MCF 10A (cell line): ENCODE measurements at regions not wholly inside any gene's neighbourhood (a gene's known extent, or its start where the extent isn't known, plus 50 kb on each side); places are given as distances from the start of the nearest gene placed in this dataset.

ENCODE experiments used
- BruUV-seq: library from RNA; stranded (reverse); fragments of 400-500 nt; replicated peaks from 2 replicates; lab custom pipeline; 2021; lab: Mats Ljungman, UMichigan
- CTCF ChIA-PET: fragments of 300-600 bp; sonication (Branson Sonifier 250); formaldehyde crosslinking; extraction: SDS; loops from one replicate; lab custom pipeline; 2021; ENCODE audit warnings: antibody characterized with exemption, inconsistent platforms; lab: Yijun Ruan, JAX
- POLR2A ChIA-PET: fragments of 300-600, 350-650 bp; sonication (Branson Sonifier 250); formaldehyde crosslinking; extraction: SDS; loops from one replicate; lab custom pipeline; 2020; ENCODE audit warnings: antibody characterized with exemption, inconsistent platforms; lab: Yijun Ruan, JAX
- DNase-seq: peaks from one replicate; pipeline ENCODE4 v3.0.0-alpha.2; 2018; ENCODE audit not compliant: unreplicated experiment
- H3K27ac Mint-ChIP-seq: one replicate; pipeline ENCODE4 v1.8.0; 2022; ENCODE audit warnings: mild to moderate bottlenecking, low read depth, mixed read lengths; ENCODE audit not compliant: unreplicated experiment
- H3K27me3 Mint-ChIP-seq: one replicate; pipeline ENCODE4 v1.8.0; 2022; ENCODE audit warnings: mixed read lengths; ENCODE audit not compliant: insufficient read depth, unreplicated experiment
- H3K36me3 Mint-ChIP-seq: one replicate; pipeline ENCODE4 v1.8.0; 2022; ENCODE audit warnings: mild to moderate bottlenecking, moderate library complexity, mixed read lengths; ENCODE audit not compliant: insufficient read depth, unreplicated experiment
- H3K4me1 Mint-ChIP-seq: one replicate; pipeline ENCODE4 v1.8.0; 2022; ENCODE audit warnings: mixed read lengths; ENCODE audit not compliant: insufficient read depth, unreplicated experiment
- H3K4me3 Mint-ChIP-seq: one replicate; pipeline ENCODE4 v1.8.0; 2022; ENCODE audit warnings: mild to moderate bottlenecking, moderate library complexity, mixed read lengths; ENCODE audit not compliant: unreplicated experiment
- H3K9me3 Mint-ChIP-seq: one replicate; pipeline ENCODE4 v1.8.0; 2022; ENCODE audit warnings: mixed read lengths; ENCODE audit not compliant: unreplicated experiment
- CTCF ChIP-seq: fragments of 200-600 bp; IDR thresholded peaks from one replicate; pipeline ENCODE4 v1.8.0; 2022; ENCODE audit warnings: antibody characterized with exemption, mild to moderate bottlenecking; ENCODE audit not compliant: unreplicated experiment
- intact Hi-C: fragments of 100-400 bp; cut with micrococcal nuclease; formaldehyde crosslinking; loops from 2 replicates; pipeline ENCODE4 v1.14.1; 2022

GRCh38 chr2:13770279-13770678 lies 862.2 kb upstream of the LRATD1 start:
- intact Hi-C loops: no loop called here
- Mint-ChIP-seq H3K27ac (no peak overlapping the region), H3K36me3 (no peaks in the 10 kb centered on the region), H3K27me3 (no peaks in the 10 kb centered on the region), H3K4me3 (no peak overlapping the region), H3K4me1 (no peaks in the 10 kb centered on the region), H3K9me3 (no peaks in the 10 kb centered on the region)
- CTCF ChIA-PET: no interaction called here
- no peak for TF ChIP-seq CTCF
- no peak for DNase-seq
- BruUV-seq: no TSS peak
- POLR2A ChIA-PET: no interaction called here

- intact Hi-C loops: no loop called here
- ChIA-PET POLR2A (interaction anchor here (0.5 kb wide), 1 partner anchor 8 kb away, joined by 3 read pairs; no protein-coding TSS in a partner anchor), CTCF (no interaction called here)
- no peak for DNase-seq
- no peak overlapping the region for H3K4me3 Mint-ChIP-seq
- no peak for TF ChIP-seq CTCF
- H3K27me3 Mint-ChIP-seq: no peaks in the 10 kb centered on the region
- H3K4me1 Mint-ChIP-seq: no peaks in the 10 kb centered on the region
- BruUV-seq: no TSS peak
- H3K36me3 Mint-ChIP-seq: no peaks in the 10 kb centered on the region
- H3K9me3 Mint-ChIP-seq: no peaks in the 10 kb centered on the region
- H3K27ac Mint-ChIP-seq: no peak overlapping the region
These were observed 852.5 kb upstream of the LRATD1 start for GRCh38 chr2:13779996-13780395.

GRCh38 chr2:13791019-13791547 lies 841.4 kb upstream of the LRATD1 start:
- Mint-ChIP-seq H3K9me3 (no peaks in the 10 kb centered on the region), H3K4me1 (no peaks in the 10 kb centered on the region), H3K4me3 (no peak overlapping the region), H3K27ac (no peak overlapping the region), H3K27me3 (no peaks in the 10 kb centered on the region), H3K36me3 (no peaks in the 10 kb centered on the region)
- POLR2A ChIA-PET: interaction anchor here (0.6 kb wide), 1 partner anchor 666 kb away, joined by 3 read pairs; no protein-coding TSS in a partner anchor
- no peak for TF ChIP-seq CTCF
- intact Hi-C loops: no loop called here
- no TSS peak for BruUV-seq
- CTCF ChIA-PET: no interaction called here
- DNase-seq: no peak

GRCh38 chr2:13806539-13806938 lies 826.0 kb upstream of the LRATD1 start:
- CTCF ChIA-PET: no interaction called here
- no peaks in the 10 kb centered on the region for H3K36me3 Mint-ChIP-seq
- no peak overlapping the region for H3K4me3 Mint-ChIP-seq
- TF ChIP-seq CTCF: no peak
- DNase-seq: no peak
- no peaks in the 10 kb centered on the region for H3K4me1 Mint-ChIP-seq
- peaks cover 9% of the 10 kb centered on the region for H3K9me3 Mint-ChIP-seq
- intact Hi-C loops: no loop called here
- POLR2A ChIA-PET: no interaction called here
- H3K27me3 Mint-ChIP-seq: no peaks in the 10 kb centered on the region
- no TSS peak for BruUV-seq
- no peak overlapping the region for H3K27ac Mint-ChIP-seq
